ENCODE measurements at regions not wholly inside any gene's neighbourhood (a gene's known extent, or its start where the extent isn't known, plus 50 kb on each side); places are given as distances from the start of the nearest gene placed in this dataset.
"Not testable (repeated sequence)": the region's sequence is repeated elsewhere in the genome, so short reads cannot be mapped to it uniquely, and the experiment has no call there.

DNA sequence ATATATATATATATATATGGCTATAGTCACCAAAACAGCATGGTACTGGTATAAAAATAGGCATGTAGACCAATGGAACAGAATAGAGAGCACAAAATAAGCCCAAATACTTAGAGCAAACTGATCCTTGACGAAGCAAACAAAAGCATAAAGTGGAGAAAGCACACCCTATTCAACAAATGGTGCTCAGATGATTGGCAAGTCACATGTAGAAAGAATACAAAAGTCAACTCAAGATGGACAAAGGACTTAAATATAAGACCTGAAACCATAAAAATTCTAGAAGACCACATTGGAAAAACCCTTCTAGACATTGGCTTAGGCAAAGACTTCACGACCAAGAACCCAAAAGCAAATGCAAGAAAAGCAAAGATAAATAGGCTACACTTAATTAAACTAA is 167.2 kb downstream of the NAA11 start:
- TF ChIP-seq POLR2AphosphoS5 (IDR thresholded peaks at IDR 0.05; ENCODE audit: borderline replicate concordance, low read depth, low read length); EZH2 (IDR thresholded peaks at IDR 0.05); FOXP2 (optimal IDR thresholded peaks at IDR 0.05; ENCODE audit: control extremely low read depth, extremely low read length, insufficient read depth): not testable (repeated sequence)

Measured in SK-N-MC (cell line).